Activated T-helper 1 cell treated with anti-CD3 and anti-CD28 coated beads, Interleukin-12 subunit alpha, Interleukin-12 subunit beta, Interleukin-2, Interleukin-4 antibody, amounts not matched to agents 30 ng/mL and 10 ng/mL and 1 ng/mL, durations not matched to agents 14 hours and 24 hours and 36 hours (primary cell): ENCODE measurements at regions not wholly inside any gene's neighbourhood (a gene's known extent, or its start where the extent isn't known, plus 50 kb on each side); places are given as distances from the start of the nearest gene placed in this dataset.

Experiments used
- DNase-seq: peaks from one replicate; pipeline ENCODE4 v3.0.0; 2021; ENCODE audit warnings: low spot score
- H3K27ac Mint-ChIP-seq: one replicate; pipeline ENCODE4 v1.8.0; 2021; ENCODE audit warnings: mild to moderate bottlenecking, mixed read lengths
- H3K27me3 Mint-ChIP-seq: one replicate; pipeline ENCODE4 v1.8.0; 2022; ENCODE audit warnings: mild to moderate bottlenecking, moderate library complexity, mixed read lengths; ENCODE audit not compliant: insufficient read depth
- H3K36me3 Mint-ChIP-seq: one replicate; pipeline ENCODE4 v1.8.0; 2021; ENCODE audit warnings: low read depth, mixed read lengths
- H3K4me1 Mint-ChIP-seq: one replicate; pipeline ENCODE4 v1.8.0; 2021; ENCODE audit warnings: low read depth, mixed read lengths
- H3K4me3 Mint-ChIP-seq: one replicate; pipeline ENCODE4 v1.8.0; 2021; ENCODE audit warnings: mild to moderate bottlenecking, moderate library complexity, mixed read lengths
- H3K9me3 Mint-ChIP-seq: one replicate; pipeline ENCODE4 v1.8.0; 2021; ENCODE audit warnings: mixed read lengths
- intact Hi-C: fragments of 100-400 bp; cut with micrococcal nuclease; formaldehyde crosslinking; loops from one replicate; pipeline ENCODE4 v1.15.1; 2024

GRCh38 chr1:112172294-112172882, 182.9 kb upstream of the KCND3 start:
- Mint-ChIP-seq H3K27me3 (peaks cover 2% of the 10 kb centered on the region), H3K36me3 (no peaks in the 10 kb centered on the region), H3K4me3 (no peak overlapping the region), H3K4me1 (no peaks in the 10 kb centered on the region), H3K9me3 (peaks cover 3% of the 10 kb centered on the region), H3K27ac (no peak overlapping the region)
- intact Hi-C loops: no loop called here
- DNase-seq: no peak

- Mint-ChIP-seq H3K4me3 (no peak overlapping the region), H3K36me3 (no peaks in the 10 kb centered on the region), H3K4me1 (no peaks in the 10 kb centered on the region), H3K9me3 (peaks cover under 1% of the 10 kb centered on the region), H3K27me3 (peaks cover 2% of the 10 kb centered on the region), H3K27ac (no peak overlapping the region)
- DNase-seq: no peak
- intact Hi-C loops: no loop called here
Measured at GRCh38 chr1:112177314-112177713, 187.8 kb upstream of the KCND3 start.

GRCh38 chr1:112188611-112189010, 199.1 kb upstream of the KCND3 start:
- intact Hi-C loops: no loop called here
- H3K4me1 Mint-ChIP-seq: no peaks in the 10 kb centered on the region
- no peak overlapping the region for H3K4me3 Mint-ChIP-seq
- DNase-seq: no peak
- no peaks in the 10 kb centered on the region for H3K9me3 Mint-ChIP-seq
- H3K27ac Mint-ChIP-seq: no peak overlapping the region
- no peaks in the 10 kb centered on the region for H3K36me3 Mint-ChIP-seq
- peaks cover 4% of the 10 kb centered on the region for H3K27me3 Mint-ChIP-seq

- Mint-ChIP-seq H3K4me1 (no peaks in the 10 kb centered on the region), H3K27me3 (peaks cover 2% of the 10 kb centered on the region), H3K9me3 (no peaks in the 10 kb centered on the region), H3K4me3 (no peak overlapping the region), H3K36me3 (no peaks in the 10 kb centered on the region), H3K27ac (no peak overlapping the region)
- intact Hi-C loops: no loop called here
- no peak for DNase-seq
Measured at GRCh38 chr1:112196008-112196588, 199.9 kb upstream of the CTTNBP2NL start.

GRCh38 chr1:112196731-112197130, 199.3 kb upstream of the CTTNBP2NL start:
- Mint-ChIP-seq H3K9me3 (no peaks in the 10 kb centered on the region), H3K4me3 (no peak overlapping the region), H3K27me3 (peaks cover 2% of the 10 kb centered on the region), H3K36me3 (no peaks in the 10 kb centered on the region), H3K27ac (no peak overlapping the region), H3K4me1 (no peaks in the 10 kb centered on the region)
- no peak for DNase-seq
- intact Hi-C loops: no loop called here

- DNase-seq: no peak
- intact Hi-C loops: no loop called here
- Mint-ChIP-seq H3K4me3 (no peak overlapping the region), H3K27ac (no peak overlapping the region), H3K9me3 (no peaks in the 10 kb centered on the region), H3K36me3 (no peaks in the 10 kb centered on the region), H3K4me1 (no peaks in the 10 kb centered on the region), H3K27me3 (peaks cover 4% of the 10 kb centered on the region)
Measured at GRCh38 chr1:112209493-112209892, 186.5 kb upstream of the CTTNBP2NL start.

GRCh38 chr1:112219267-112219666, 176.7 kb upstream of the CTTNBP2NL start:
- no peak for DNase-seq
- Mint-ChIP-seq H3K9me3 (no peaks in the 10 kb centered on the region), H3K4me3 (no peak overlapping the region), H3K36me3 (no peaks in the 10 kb centered on the region), H3K27me3 (no peaks in the 10 kb centered on the region), H3K4me1 (no peaks in the 10 kb centered on the region), H3K27ac (no peak overlapping the region)
- intact Hi-C loops: no loop called here

GRCh38 chr1:112230232-112230631, 165.8 kb upstream of the CTTNBP2NL start:
- H3K36me3 Mint-ChIP-seq: no peaks in the 10 kb centered on the region
- no peak overlapping the region for H3K27ac Mint-ChIP-seq
- peaks cover 2% of the 10 kb centered on the region for H3K27me3 Mint-ChIP-seq
- H3K9me3 Mint-ChIP-seq: peaks cover 4% of the 10 kb centered on the region
- intact Hi-C loops: no loop called here
- no peak overlapping the region for H3K4me3 Mint-ChIP-seq
- no peaks in the 10 kb centered on the region for H3K4me1 Mint-ChIP-seq
- no peak for DNase-seq

GRCh38 chr1:112231331-112231730, 164.7 kb upstream of the CTTNBP2NL start:
- Mint-ChIP-seq H3K27ac (no peak overlapping the region), H3K36me3 (no peaks in the 10 kb centered on the region), H3K4me3 (no peak overlapping the region), H3K9me3 (peaks cover 4% of the 10 kb centered on the region), H3K27me3 (peaks cover 2% of the 10 kb centered on the region), H3K4me1 (no peaks in the 10 kb centered on the region)
- DNase-seq: no peak
- intact Hi-C loops: no loop called here

GRCh38 chr1:112232848-112233247, 163.2 kb upstream of the CTTNBP2NL start:
- Mint-ChIP-seq H3K27ac (no peak overlapping the region), H3K27me3 (peaks cover 2% of the 10 kb centered on the region), H3K9me3 (peaks cover under 1% of the 10 kb centered on the region), H3K36me3 (no peaks in the 10 kb centered on the region), H3K4me1 (no peaks in the 10 kb centered on the region), H3K4me3 (no peak overlapping the region)
- DNase-seq: no peak
- intact Hi-C loops: no loop called here

GRCh38 chr1:112234710-112235109, 161.3 kb upstream of the CTTNBP2NL start:
- no peak for DNase-seq
- H3K36me3 Mint-ChIP-seq: no peaks in the 10 kb centered on the region
- no peaks in the 10 kb centered on the region for H3K4me1 Mint-ChIP-seq
- H3K9me3 Mint-ChIP-seq: no peaks in the 10 kb centered on the region
- no peak overlapping the region for H3K4me3 Mint-ChIP-seq
- H3K27ac Mint-ChIP-seq: no peak overlapping the region
- H3K27me3 Mint-ChIP-seq: peaks cover 2% of the 10 kb centered on the region
- intact Hi-C loops: no loop called here

- Mint-ChIP-seq H3K4me3 (no peak overlapping the region), H3K4me1 (no peaks in the 10 kb centered on the region), H3K9me3 (no peaks in the 10 kb centered on the region)
Measured at GRCh38 chr1:112237983-112238545, 157.9 kb upstream of the CTTNBP2NL start.

GRCh38 chr1:112239683-112240330, 156.2 kb upstream of the CTTNBP2NL start:
- no peak overlapping the region for H3K4me3 Mint-ChIP-seq
- no peaks in the 10 kb centered on the region for H3K4me1 Mint-ChIP-seq
- intact Hi-C loops: no loop called here
- no peak for DNase-seq
- H3K36me3 Mint-ChIP-seq: no peaks in the 10 kb centered on the region
- no peak overlapping the region for H3K27ac Mint-ChIP-seq
- H3K9me3 Mint-ChIP-seq: no peaks in the 10 kb centered on the region
- peaks cover 2% of the 10 kb centered on the region for H3K27me3 Mint-ChIP-seq

More at GRCh38 chr1:112237983-112238545, 157.9 kb upstream of the CTTNBP2NL start:
- no peak for DNase-seq
- intact Hi-C loops: no loop called here
- Mint-ChIP-seq H3K27me3 (peaks cover 2% of the 10 kb centered on the region), H3K27ac (no peak overlapping the region), H3K36me3 (no peaks in the 10 kb centered on the region)
